OCI-LY3 (cell line): ENCODE measurements at regions not wholly inside any gene's neighbourhood (a gene's known extent, or its start where the extent isn't known, plus 50 kb on each side); places are given as distances from the start of the nearest gene placed in this dataset.
"Not testable (repeated sequence)": the region's sequence is repeated elsewhere in the genome, so short reads cannot be mapped to it uniquely, and the experiment has no call there.

Experiments
- H2AFZ ChIP-seq: fragments of 200-600, 300-600 bp; shearing (Covaris generic); 2 replicates; pipeline ENCODE4 v1.6.0; 2014; ENCODE audit warnings: antibody characterized with exemption, low read depth, low read length
- H3K27ac ChIP-seq: fragments of 200-600, 300-600 bp; sonication (generic); 2 replicates; pipeline ENCODE4 v1.5.1; 2014; ENCODE audit warnings: mild to moderate bottlenecking, low read length, moderate library complexity, mixed read lengths
- H3K27me3 ChIP-seq: fragments of 200-600, 300-600 bp; sonication (generic); 2 replicates; pipeline ENCODE4 v1.6.1; 2014; ENCODE audit warnings: low read depth, low read length, mixed read lengths
- H3K36me3 ChIP-seq: fragments of 200-600, 300-600 bp; sonication (generic); replicated peaks from 2 replicates; pipeline ENCODE3; 2014; ENCODE audit warnings: low read depth, low read length, mixed read lengths
- H3K4me1 ChIP-seq: fragments of 300-600, 200-600 bp; sonication (generic); 2 replicates; pipeline ENCODE4 v1.6.1; 2014; ENCODE audit warnings: low read length, mixed read lengths
- H3K4me2 ChIP-seq: fragments of 200-600, 300-600 bp; sonication (generic); 2 replicates; pipeline ENCODE4 v1.6.1; 2014; ENCODE audit warnings: low read length, mixed read lengths
- H3K4me3 ChIP-seq: fragments of 300-600, 200-600 bp; sonication (generic); 2 replicates; pipeline ENCODE4 v1.5.1; 2014; ENCODE audit warnings: antibody characterized with exemption, mild to moderate bottlenecking, low read length, moderate library complexity
- H3K79me2 ChIP-seq: fragments of 300-600, 200-600 bp; shearing (Covaris generic); 2 replicates; pipeline ENCODE4 v1.6.1; 2014; ENCODE audit warnings: mild to moderate bottlenecking, low read length, mixed read lengths
- H3K9ac ChIP-seq: fragments of 300-600, 200-600 bp; shearing (Covaris generic); 2 replicates; pipeline ENCODE4 v1.6.0; 2014; ENCODE audit warnings: mild to moderate bottlenecking, low read length, moderate library complexity
- H3K9me3 ChIP-seq: fragments of 200-600, 300-600 bp; shearing (Covaris generic); 2 replicates; pipeline ENCODE4 v1.6.1; 2014; ENCODE audit warnings: low read length, mixed read lengths; ENCODE audit not compliant: insufficient read depth
- H4K20me1 ChIP-seq: fragments of 200-600, 300-600 bp; sonication (generic); 2 replicates; pipeline ENCODE4 v1.6.1; 2016; ENCODE audit warnings: low read length, mixed read lengths; ENCODE audit not compliant: insufficient read depth
- EZH2phosphoT487 ChIP-seq: fragments of 200-600 bp; shearing (Covaris generic); IDR thresholded peaks from 2 replicates; pipeline ENCODE4 v1.6.1; 2018; ENCODE audit warnings: antibody characterized with exemption, mixed run types, low read depth
- TF ChIP-seq, protein P1 (sequence below): fragments of 200-600, 300-600 bp; sonication (generic); IDR thresholded peaks from 2 replicates; pipeline ENCODE4 v1.5.1; 2014; ENCODE audit warnings: antibody characterized with exemption, low read length, low read depth

DNA sequence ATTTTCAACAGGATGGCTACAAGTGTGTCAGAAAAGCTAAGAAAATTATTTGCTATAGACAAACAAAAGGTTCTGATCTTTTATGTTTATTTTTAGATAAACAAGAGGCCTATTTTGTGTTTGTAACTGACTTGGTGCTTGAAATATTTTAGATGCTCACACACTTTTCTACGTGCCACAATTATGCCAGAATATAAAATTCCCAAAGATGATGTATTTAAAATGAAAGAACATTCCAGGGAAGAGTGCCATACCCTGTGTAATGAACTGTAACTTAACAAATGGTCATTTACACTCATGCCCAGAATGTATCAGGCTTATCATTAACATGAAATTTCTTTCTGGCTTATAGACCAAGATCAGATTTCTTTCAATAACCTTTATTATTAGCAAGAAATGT is 144.9 kb upstream of the MTPN start:
- Histone ChIP-seq H3K9ac (no peak overlapping the region), H4K20me1 (no peaks in the 10 kb centered on the region), H3K27me3 (0 out of 2 replicates have a peak, but pooled peaks cover 5% of the 10 kb centered on the region), H3K4me3 (no peak overlapping the region), H3K27ac (no peak overlapping the region), H3K4me1 (no peaks in the 10 kb centered on the region), H2AFZ (no peak overlapping the region), H3K36me3 (no peaks in the 10 kb centered on the region), H3K4me2 (no peak overlapping the region), H3K9me3 (no peaks in the 10 kb centered on the region), H3K79me2 (no peaks in the 10 kb centered on the region)
- TF ChIP-seq, protein P1, sequence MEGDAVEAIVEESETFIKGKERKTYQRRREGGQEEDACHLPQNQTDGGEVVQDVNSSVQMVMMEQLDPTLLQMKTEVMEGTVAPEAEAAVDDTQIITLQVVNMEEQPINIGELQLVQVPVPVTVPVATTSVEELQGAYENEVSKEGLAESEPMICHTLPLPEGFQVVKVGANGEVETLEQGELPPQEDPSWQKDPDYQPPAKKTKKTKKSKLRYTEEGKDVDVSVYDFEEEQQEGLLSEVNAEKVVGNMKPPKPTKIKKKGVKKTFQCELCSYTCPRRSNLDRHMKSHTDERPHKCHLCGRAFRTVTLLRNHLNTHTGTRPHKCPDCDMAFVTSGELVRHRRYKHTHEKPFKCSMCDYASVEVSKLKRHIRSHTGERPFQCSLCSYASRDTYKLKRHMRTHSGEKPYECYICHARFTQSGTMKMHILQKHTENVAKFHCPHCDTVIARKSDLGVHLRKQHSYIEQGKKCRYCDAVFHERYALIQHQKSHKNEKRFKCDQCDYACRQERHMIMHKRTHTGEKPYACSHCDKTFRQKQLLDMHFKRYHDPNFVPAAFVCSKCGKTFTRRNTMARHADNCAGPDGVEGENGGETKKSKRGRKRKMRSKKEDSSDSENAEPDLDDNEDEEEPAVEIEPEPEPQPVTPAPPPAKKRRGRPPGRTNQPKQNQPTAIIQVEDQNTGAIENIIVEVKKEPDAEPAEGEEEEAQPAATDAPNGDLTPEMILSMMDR: no peak
- TF ChIP-seq EZH2phosphoT487: no peak

DNA sequence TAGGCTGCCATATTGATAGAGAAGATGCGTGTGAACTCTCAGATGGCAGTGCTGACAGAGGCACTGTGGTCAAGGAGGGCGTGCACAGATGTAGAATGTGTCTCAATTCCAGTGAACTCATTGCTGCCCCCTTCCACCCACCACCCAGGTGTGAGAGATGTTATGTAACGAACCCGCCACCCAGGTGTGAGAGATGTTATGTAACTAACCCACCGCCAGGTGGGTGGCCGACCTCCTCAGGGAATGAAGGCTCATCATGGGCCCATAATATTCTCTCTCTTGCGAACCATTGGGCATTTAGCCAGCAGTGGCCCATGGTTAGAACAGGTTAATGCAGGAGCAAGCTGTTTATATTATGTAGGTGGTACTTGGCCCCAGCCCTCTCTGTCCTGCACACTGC is 140.4 kb upstream of the MTPN start:
- Histone ChIP-seq H4K20me1 (no peaks in the 10 kb centered on the region), H3K27ac (no peak overlapping the region), H3K36me3 (no peaks in the 10 kb centered on the region), H3K4me1 (no peaks in the 10 kb centered on the region), H3K79me2 (no peaks in the 10 kb centered on the region), H3K27me3 (0 out of 2 replicates have a peak, but pooled peaks cover 2% of the 10 kb centered on the region), H3K9me3 (no peaks in the 10 kb centered on the region), H3K4me3 (no peak overlapping the region), H3K9ac (no peak overlapping the region), H2AFZ (no peak overlapping the region), H3K4me2 (no peak overlapping the region)
- TF ChIP-seq, protein P1: no peak
- no peak for TF ChIP-seq EZH2phosphoT487

GRCh38 chr7:136116186-136116585 is 139.0 kb upstream of the MTPN start:
- Histone ChIP-seq H2AFZ (no peak overlapping the region), H3K9ac (no peak overlapping the region), H3K79me2 (no peaks in the 10 kb centered on the region), H3K4me2 (no peak overlapping the region), H3K27ac (no peak overlapping the region), H4K20me1 (no peaks in the 10 kb centered on the region), H3K4me1 (no peaks in the 10 kb centered on the region), H3K27me3 (no peaks in the 10 kb centered on the region), H3K36me3 (no peaks in the 10 kb centered on the region), H3K9me3 (no peaks in the 10 kb centered on the region), H3K4me3 (no peak overlapping the region)
- TF ChIP-seq EZH2phosphoT487: no peak
- TF ChIP-seq, protein P1: no peak

DNA sequence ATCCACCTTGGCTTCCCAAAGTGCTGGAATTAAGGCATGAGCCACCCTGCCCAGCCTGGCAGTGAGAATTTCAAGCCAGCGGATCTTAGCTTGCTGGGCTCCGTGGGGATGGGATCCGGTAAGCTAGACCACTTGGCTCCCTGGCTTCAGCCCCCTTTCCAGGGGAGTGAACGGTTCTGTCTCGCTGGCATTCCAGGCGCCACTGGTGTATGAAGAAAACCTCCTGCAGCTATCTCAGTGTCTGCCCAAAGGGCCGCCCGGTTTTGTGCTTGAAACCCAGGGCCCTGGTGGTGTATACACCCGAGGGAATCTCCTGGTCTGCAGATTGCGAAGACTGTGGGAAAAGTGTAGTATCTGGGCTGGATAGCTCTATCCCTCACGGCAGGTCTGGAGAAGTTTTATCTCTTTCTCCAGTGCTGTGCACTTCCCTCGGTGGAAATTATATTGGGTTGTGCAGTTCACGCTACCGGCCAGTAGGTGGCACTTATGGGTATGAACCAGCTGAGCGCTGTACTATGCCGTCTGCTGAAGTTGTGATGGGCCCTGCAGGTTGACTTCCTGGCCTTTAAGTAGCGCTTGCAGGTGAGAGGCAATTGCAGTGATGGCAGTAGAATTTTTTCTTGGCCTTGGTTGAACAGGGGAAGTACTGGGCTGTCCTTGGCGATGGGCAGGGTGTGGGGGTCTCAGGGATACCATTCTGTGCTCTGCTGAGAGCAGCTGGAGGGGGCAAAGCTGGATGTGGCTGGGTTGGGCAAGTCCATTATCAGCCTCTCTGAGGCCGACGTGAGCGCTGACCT is 138.0 kb upstream of the MTPN start:
- no peaks in the 10 kb centered on the region for H3K9me3 ChIP-seq
- no peak overlapping the region for H3K4me3 ChIP-seq
- H3K4me2 ChIP-seq: no peak overlapping the region
- H3K27ac ChIP-seq: no peak overlapping the region
- no peak overlapping the region for H3K9ac ChIP-seq
- H3K79me2 ChIP-seq: no peaks in the 10 kb centered on the region
- TF ChIP-seq EZH2phosphoT487: no peak
- TF ChIP-seq, protein P1: peak; percentile 75
- no peaks in the 10 kb centered on the region for H3K36me3 ChIP-seq
- no peaks in the 10 kb centered on the region for H3K4me1 ChIP-seq
- no peaks in the 10 kb centered on the region for H4K20me1 ChIP-seq
- no peak overlapping the region for H2AFZ ChIP-seq
- no peaks in the 10 kb centered on the region for H3K27me3 ChIP-seq

DNA sequence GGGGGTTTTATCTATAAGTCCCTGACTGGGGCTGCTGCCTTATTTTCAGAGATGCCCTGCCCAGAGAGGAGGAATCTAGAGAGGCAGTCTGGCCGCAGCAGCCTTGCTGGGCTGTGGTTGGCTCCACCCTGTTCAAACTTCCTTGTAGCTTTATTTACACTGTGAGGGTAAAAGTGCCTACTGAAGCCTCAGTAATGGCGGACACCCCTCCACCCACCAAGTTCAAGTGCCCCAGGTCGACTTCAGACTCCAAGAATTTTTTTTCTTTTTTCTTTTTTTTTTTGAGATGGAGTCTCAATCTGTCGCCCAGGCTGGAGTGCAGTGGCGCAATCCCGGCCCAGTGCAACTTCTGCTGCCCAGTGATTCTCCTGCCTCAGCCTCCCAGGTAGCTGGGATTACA is 137.3 kb upstream of the MTPN start:
- H2AFZ ChIP-seq, H3K4me3 ChIP-seq, H3K9ac ChIP-seq, H3K79me2 ChIP-seq, H4K20me1 ChIP-seq, H3K4me2 ChIP-seq, H3K27ac ChIP-seq, H3K27me3 ChIP-seq, H3K4me1 ChIP-seq, H3K36me3 ChIP-seq, H3K9me3 ChIP-seq: not testable (repeated sequence)

GRCh38 chr7:136109037-136109436 is 131.9 kb upstream of the MTPN start:
- H2AFZ ChIP-seq, H3K9me3 ChIP-seq, H3K27ac ChIP-seq, H4K20me1 ChIP-seq, H3K4me2 ChIP-seq, H3K36me3 ChIP-seq, H3K9ac ChIP-seq, H3K4me1 ChIP-seq, H3K79me2 ChIP-seq, H3K4me3 ChIP-seq, H3K27me3 ChIP-seq: not testable (repeated sequence)
